ENCODE measurements at regions not wholly inside any gene's neighbourhood (a gene's known extent, or its start where the extent isn't known, plus 50 kb on each side); places are given as distances from the start of the nearest gene placed in this dataset.

GRCh38 chr6:14819840-14820420, 425.9 kb upstream of the JARID2 start:
- no peak overlapping the region for H2BK12ac ChIP-seq (ENCODE audit: insufficient read length, low read depth, low read length)
- H3K4me2 ChIP-seq (ENCODE audit: insufficient read depth, insufficient read length, low read length), result no peak overlapping the region
- H2BK5ac ChIP-seq (ENCODE audit: insufficient read length, low read length), result no peak overlapping the region
- H2BK20ac ChIP-seq (ENCODE audit: low read depth, low read length, poor library complexity, severe bottlenecking), result no peak overlapping the region
- no peak overlapping the region for H3K9ac ChIP-seq (ENCODE audit: extremely low read depth, insufficient read length, low read length)
- peaks cover 2% of the 10 kb centered on the region for H3K23me2 ChIP-seq (ENCODE audit: insufficient read length, low read depth, low read length, poor library complexity, severe bottlenecking)
- Mint-ChIP-seq H3K4me1 (peaks cover 45 to 60% of the 10 kb centered on the region in 2 experiments), H3K27me3 (ENCODE audit: low read depth) (peaks cover 3% of the 10 kb centered on the region; the same call in 1 of the 2 replicates), H3K36me3 (ENCODE audit: insufficient read depth in 1 of 3, low read depth in 3 of 3) (peaks cover 0 to 12% (median 7%) of the 10 kb centered on the region in 3 experiments; a peak in 2 of 7 replicates), H3K27ac (no peak overlapping the region; a peak in 1 of 7 replicates), H3K9me3 (peaks cover 0 to 4% of the 10 kb centered on the region in 2 experiments; a peak in 1 of 5 replicates), H3K4me3 (no peak overlapping the region)
- H3K14ac ChIP-seq (ENCODE audit: insufficient read depth, low read length), result no peak overlapping the region
- H3K27ac ChIP-seq (ENCODE audit: insufficient read length, low read depth, low read length), result no peak overlapping the region
- H3K79me1 ChIP-seq (ENCODE audit: insufficient read depth, low read depth, low read length, poor library complexity, severe bottlenecking), result no peaks in the 10 kb centered on the region
- no peaks in the 10 kb centered on the region for H3K9me3 ChIP-seq (ENCODE audit: control insufficient read depth, low read depth, low read length)
- H2AFZ ChIP-seq (ENCODE audit: low read length), result no peak overlapping the region
- H3K56ac ChIP-seq (ENCODE audit: insufficient read length, low read depth, low read length), result no peak overlapping the region
- H2BK15ac ChIP-seq (ENCODE audit: low read depth, low read length), result no peak overlapping the region
- peaks cover 12% of the 10 kb centered on the region for H3K4me1 ChIP-seq (ENCODE audit: insufficient read depth, low read length)
- no CpG with 5 or more reads among the region's 12 CpGs for WGBS (ENCODE audit: extremely low coverage, insufficient read length, low lambda C conversion rate)
- H3K79me2 ChIP-seq (ENCODE audit: insufficient read depth, low read length), result no peaks in the 10 kb centered on the region
- no peak overlapping the region for H3K18ac ChIP-seq (ENCODE audit: insufficient read length, low read depth, low read length)
- H4K91ac ChIP-seq (ENCODE audit: insufficient read length, low read depth, low read length), result no peak overlapping the region
- no peak overlapping the region for H2AK5ac ChIP-seq (ENCODE audit: insufficient read length, low read length)
- H3K23ac ChIP-seq (ENCODE audit: insufficient read length, low read depth, low read length), result no peak overlapping the region
- no peaks in the 10 kb centered on the region for H3K27me3 ChIP-seq (ENCODE audit: insufficient read depth, low read length)
- no peak overlapping the region for H4K5ac ChIP-seq (ENCODE audit: insufficient read length, low read depth, low read length)
- H4K8ac ChIP-seq (replicated peaks; ENCODE audit: insufficient read length, low read depth, low read length), result no peak overlapping the region
- no peaks in the 10 kb centered on the region for H4K20me1 ChIP-seq (ENCODE audit: control insufficient read depth, insufficient read depth, insufficient read length)
- no peak for DNase-seq
- H2BK120ac ChIP-seq (ENCODE audit: low read depth, low read length, poor library complexity, severe bottlenecking), result no peak overlapping the region
- H3K4ac ChIP-seq (ENCODE audit: low read depth, low read length), result no peak overlapping the region
- TF ChIP-seq, protein P1, sequence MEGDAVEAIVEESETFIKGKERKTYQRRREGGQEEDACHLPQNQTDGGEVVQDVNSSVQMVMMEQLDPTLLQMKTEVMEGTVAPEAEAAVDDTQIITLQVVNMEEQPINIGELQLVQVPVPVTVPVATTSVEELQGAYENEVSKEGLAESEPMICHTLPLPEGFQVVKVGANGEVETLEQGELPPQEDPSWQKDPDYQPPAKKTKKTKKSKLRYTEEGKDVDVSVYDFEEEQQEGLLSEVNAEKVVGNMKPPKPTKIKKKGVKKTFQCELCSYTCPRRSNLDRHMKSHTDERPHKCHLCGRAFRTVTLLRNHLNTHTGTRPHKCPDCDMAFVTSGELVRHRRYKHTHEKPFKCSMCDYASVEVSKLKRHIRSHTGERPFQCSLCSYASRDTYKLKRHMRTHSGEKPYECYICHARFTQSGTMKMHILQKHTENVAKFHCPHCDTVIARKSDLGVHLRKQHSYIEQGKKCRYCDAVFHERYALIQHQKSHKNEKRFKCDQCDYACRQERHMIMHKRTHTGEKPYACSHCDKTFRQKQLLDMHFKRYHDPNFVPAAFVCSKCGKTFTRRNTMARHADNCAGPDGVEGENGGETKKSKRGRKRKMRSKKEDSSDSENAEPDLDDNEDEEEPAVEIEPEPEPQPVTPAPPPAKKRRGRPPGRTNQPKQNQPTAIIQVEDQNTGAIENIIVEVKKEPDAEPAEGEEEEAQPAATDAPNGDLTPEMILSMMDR (conservative IDR thresholded peaks at IDR 0.05), result no peak
- no peak overlapping the region for H3T11ph ChIP-seq (ENCODE audit: low read length)
